HEK293 (cell line): ENCODE measurements at regions not wholly inside any gene's neighbourhood (a gene's known extent, or its start where the extent isn't known, plus 50 kb on each side); places are given as distances from the start of the nearest gene placed in this dataset.

Source experiments
- CTCF ChIA-PET: fragments of 350-600 bp; formaldehyde crosslinking; extraction: SDS; loops from one replicate; lab custom pipeline; 2021; ENCODE audit warnings: antibody characterized with exemption; lab: Yijun Ruan, JAX
- POLR2A ChIA-PET: fragments of 300-600 bp; formaldehyde crosslinking; extraction: SDS; loops from one replicate; lab custom pipeline; 2020; ENCODE audit warnings: antibody characterized with exemption, inconsistent platforms; lab: Yijun Ruan, JAX
- H3K27ac ChIP-seq: fragments of 200-500 bp; sonication (Bioruptor generic); 2 replicates; pipeline ENCODE4 v1.5.1; 2014; ENCODE audit warnings: low read depth, low read length, control low read depth, inconsistent platforms; ENCODE audit errors: extremely low read depth
- H3K36me3 ChIP-seq, 2 experiments: fragments of 200-500 bp in 1 of 2; sonication (Bioruptor generic) in 1 of 2; 1 replicate in 1 of 2; 2 replicates in 1 of 2; pipeline ENCODE4 v1.5.1; 2014 to 2017; ENCODE audit warnings: inconsistent platforms in 2 of 2, low read length in 2 of 2; ENCODE audit not compliant: control insufficient read depth in 2 of 2, insufficient read depth in 1 of 2
- H3K4me1 ChIP-seq: fragments of 200-500 bp; sonication (Bioruptor generic); 2 replicates; pipeline ENCODE4 v1.5.1; 2014; ENCODE audit warnings: mild to moderate bottlenecking, low read length, inconsistent platforms; ENCODE audit not compliant: control insufficient read depth, insufficient read depth
- H3K4me3 ChIP-seq: 2 replicates; pipeline ENCODE4 v1.5.1; 2011; ENCODE audit warnings: low read depth, mild to moderate bottlenecking, control low read depth, low read length, moderate library complexity
- H3K9me3 ChIP-seq: fragments of 200-500 bp; sonication (Bioruptor generic); 2 replicates; pipeline ENCODE4 v1.5.1; 2014; ENCODE audit warnings: low read depth, low read length, inconsistent platforms; ENCODE audit not compliant: control insufficient read depth, insufficient read depth
- AEBP2 ChIP-seq: fragments of 450-650 bp; formaldehyde crosslinking; IDR thresholded peaks from 2 replicates; pipeline ENCODE4 v1.5.1; 2016; ENCODE audit warnings: missing biosample characterization, missing genetic modification characterization, borderline replicate concordance
- BCL6B ChIP-seq: fragments of 450-650 bp; formaldehyde crosslinking; IDR thresholded peaks from 2 replicates; pipeline ENCODE4 v1.5.1; 2017; ENCODE audit warnings: missing biosample characterization, missing genetic modification characterization
- FEZF1 ChIP-seq: fragments of 450-650 bp; formaldehyde crosslinking; IDR thresholded peaks from 2 replicates; pipeline ENCODE4 v1.5.1; 2016; ENCODE audit warnings: missing biosample characterization, missing genetic modification characterization
- HOXC10 ChIP-seq: sonication (generic); formaldehyde crosslinking; IDR thresholded peaks from 2 replicates; pipeline ENCODE4 v1.8.1; 2023; ENCODE audit warnings: mild to moderate bottlenecking, missing genetic modification reagents
- KLF8 ChIP-seq: fragments of 450-650 bp; formaldehyde crosslinking; IDR thresholded peaks from 2 replicates; pipeline ENCODE4 v1.5.1; 2016; ENCODE audit warnings: missing biosample characterization, missing genetic modification characterization
- MYNN ChIP-seq: fragments of 450-650 bp; formaldehyde crosslinking; IDR thresholded peaks from 2 replicates; pipeline ENCODE4 v1.5.1; 2016; ENCODE audit warnings: missing biosample characterization, missing genetic modification characterization, borderline replicate concordance
- MZF1 ChIP-seq: fragments of 450-650 bp; formaldehyde crosslinking; IDR thresholded peaks from 2 replicates; pipeline ENCODE4 v1.5.1; 2017; ENCODE audit warnings: missing biosample characterization, missing genetic modification characterization, borderline replicate concordance
- PRDM1 ChIP-seq: fragments of 450-650 bp; formaldehyde crosslinking; IDR thresholded peaks from 2 replicates; pipeline ENCODE4; 2016; ENCODE audit warnings: missing biosample characterization, missing genetic modification characterization
- SP2 ChIP-seq: fragments of 450-650 bp; formaldehyde crosslinking; IDR thresholded peaks from 2 replicates; pipeline ENCODE4 v1.5.1; 2016; ENCODE audit warnings: missing biosample characterization, missing genetic modification characterization
- ZIC2 ChIP-seq: fragments of 450-650 bp; formaldehyde crosslinking; IDR thresholded peaks from 2 replicates; pipeline ENCODE4 v1.5.1; 2016; ENCODE audit warnings: missing biosample characterization, missing genetic modification characterization
- ZNF121 ChIP-seq: fragments of 450-650 bp; formaldehyde crosslinking; IDR thresholded peaks from 2 replicates; pipeline ENCODE4 v1.5.1; 2016; ENCODE audit warnings: missing biosample characterization, missing genetic modification characterization
- ZNF146 ChIP-seq: fragments of 450-650 bp; formaldehyde crosslinking; IDR thresholded peaks from 2 replicates; pipeline ENCODE4 v1.5.1; 2016; ENCODE audit warnings: missing biosample characterization, missing genetic modification characterization
- ZNF155 ChIP-seq: fragments of 450-650 bp; formaldehyde crosslinking; IDR thresholded peaks from 2 replicates; pipeline ENCODE4 v1.5.1; 2016; ENCODE audit warnings: missing biosample characterization, missing genetic modification characterization
- ZNF184 ChIP-seq: fragments of 450-650 bp; IDR thresholded peaks from 2 replicates; pipeline ENCODE4 v1.5.1; 2018; ENCODE audit warnings: missing biosample characterization, mild to moderate bottlenecking, missing genetic modification characterization
- ZNF24 ChIP-seq: fragments of 450-650 bp; formaldehyde crosslinking; IDR thresholded peaks from 2 replicates; pipeline ENCODE4 v1.5.1; 2016; ENCODE audit warnings: missing biosample characterization, missing genetic modification characterization
- ZNF37A ChIP-seq: fragments of 450-650 bp; IDR thresholded peaks from 2 replicates; pipeline ENCODE4 v1.5.1; 2018; ENCODE audit warnings: missing biosample characterization, missing genetic modification characterization
- ZNF513 ChIP-seq: fragments of 450-650 bp; IDR thresholded peaks from 2 replicates; pipeline ENCODE4 v1.5.1; 2018; ENCODE audit warnings: missing biosample characterization, missing genetic modification characterization
- ZNF544 ChIP-seq: fragments of 450-650 bp; formaldehyde crosslinking; IDR thresholded peaks from 2 replicates; pipeline ENCODE4 v1.5.0; 2017; ENCODE audit warnings: missing biosample characterization, missing genetic modification characterization
- ZNF561 ChIP-seq: fragments of 450-650 bp; IDR thresholded peaks from 2 replicates; pipeline ENCODE4 v1.5.1; 2018; ENCODE audit warnings: missing biosample characterization, missing genetic modification characterization, borderline replicate concordance
- ZNF626 ChIP-seq: fragments of 450-650 bp; sonication (Bioruptor Pico); formaldehyde crosslinking; IDR thresholded peaks from 2 replicates; pipeline ENCODE4 v1.5.1; 2018; ENCODE audit warnings: missing biosample characterization, missing genetic modification characterization, inconsistent platforms
- ZNF660 ChIP-seq: fragments of 450-650 bp; IDR thresholded peaks from 2 replicates; pipeline ENCODE4 v1.5.1; 2018; ENCODE audit warnings: missing biosample characterization, mild to moderate bottlenecking, missing genetic modification characterization
- ZNF670 ChIP-seq: fragments of 450-650 bp; formaldehyde crosslinking; IDR thresholded peaks from 2 replicates; pipeline ENCODE4 v1.5.1; 2016; ENCODE audit warnings: missing biosample characterization, missing genetic modification characterization, low read depth
- ZNF768 ChIP-seq: fragments of 450-650 bp; formaldehyde crosslinking; IDR thresholded peaks from 2 replicates; pipeline ENCODE4 v1.5.1; 2018; ENCODE audit warnings: missing biosample characterization, mild to moderate bottlenecking, missing genetic modification characterization
- ZNF792 ChIP-seq: fragments of 450-650 bp; formaldehyde crosslinking; IDR thresholded peaks from 2 replicates; pipeline ENCODE4 v1.5.1; 2016; ENCODE audit warnings: missing biosample characterization, missing genetic modification characterization
- ZNF843 ChIP-seq: fragments of 450-650 bp; formaldehyde crosslinking; IDR thresholded peaks from 2 replicates; pipeline ENCODE4 v1.5.1; 2016; ENCODE audit warnings: missing biosample characterization, missing genetic modification characterization
- TF ChIP-seq, protein P1 (sequence below): fragments of 450-650 bp; formaldehyde crosslinking; IDR thresholded peaks from 2 replicates; pipeline ENCODE4 v1.5.1; 2016; ENCODE audit warnings: missing biosample characterization, missing genetic modification characterization
- TF ChIP-seq, protein P2 (sequence below): fragments of 450-650 bp; formaldehyde crosslinking; IDR thresholded peaks from 2 replicates; pipeline ENCODE4 v1.5.1; 2016; ENCODE audit warnings: missing biosample characterization, missing genetic modification characterization

- Histone ChIP-seq H3K27ac (no peak overlapping the region), H3K4me3 (no peak overlapping the region), H3K4me1 (no peaks in the 10 kb centered on the region), H3K36me3 (no peaks in the 10 kb centered on the region), H3K9me3 (no peaks in the 10 kb centered on the region)
- TF ChIP-seq, protein P1, sequence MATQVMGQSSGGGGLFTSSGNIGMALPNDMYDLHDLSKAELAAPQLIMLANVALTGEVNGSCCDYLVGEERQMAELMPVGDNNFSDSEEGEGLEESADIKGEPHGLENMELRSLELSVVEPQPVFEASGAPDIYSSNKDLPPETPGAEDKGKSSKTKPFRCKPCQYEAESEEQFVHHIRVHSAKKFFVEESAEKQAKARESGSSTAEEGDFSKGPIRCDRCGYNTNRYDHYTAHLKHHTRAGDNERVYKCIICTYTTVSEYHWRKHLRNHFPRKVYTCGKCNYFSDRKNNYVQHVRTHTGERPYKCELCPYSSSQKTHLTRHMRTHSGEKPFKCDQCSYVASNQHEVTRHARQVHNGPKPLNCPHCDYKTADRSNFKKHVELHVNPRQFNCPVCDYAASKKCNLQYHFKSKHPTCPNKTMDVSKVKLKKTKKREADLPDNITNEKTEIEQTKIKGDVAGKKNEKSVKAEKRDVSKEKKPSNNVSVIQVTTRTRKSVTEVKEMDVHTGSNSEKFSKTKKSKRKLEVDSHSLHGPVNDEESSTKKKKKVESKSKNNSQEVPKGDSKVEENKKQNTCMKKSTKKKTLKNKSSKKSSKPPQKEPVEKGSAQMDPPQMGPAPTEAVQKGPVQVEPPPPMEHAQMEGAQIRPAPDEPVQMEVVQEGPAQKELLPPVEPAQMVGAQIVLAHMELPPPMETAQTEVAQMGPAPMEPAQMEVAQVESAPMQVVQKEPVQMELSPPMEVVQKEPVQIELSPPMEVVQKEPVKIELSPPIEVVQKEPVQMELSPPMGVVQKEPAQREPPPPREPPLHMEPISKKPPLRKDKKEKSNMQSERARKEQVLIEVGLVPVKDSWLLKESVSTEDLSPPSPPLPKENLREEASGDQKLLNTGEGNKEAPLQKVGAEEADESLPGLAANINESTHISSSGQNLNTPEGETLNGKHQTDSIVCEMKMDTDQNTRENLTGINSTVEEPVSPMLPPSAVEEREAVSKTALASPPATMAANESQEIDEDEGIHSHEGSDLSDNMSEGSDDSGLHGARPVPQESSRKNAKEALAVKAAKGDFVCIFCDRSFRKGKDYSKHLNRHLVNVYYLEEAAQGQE (tag by site-specific recombination): no peak
- TF ChIP-seq MYNN (tag by site-specific recombination): no peak
- TF ChIP-seq BCL6B (tag by site-specific recombination): no peak
- no peak for TF ChIP-seq ZNF843 (tag by site-specific recombination)
- TF ChIP-seq ZNF37A: no peak
- no peak for TF ChIP-seq AEBP2 (tag by site-specific recombination)
- no peak for TF ChIP-seq FEZF1
- no peak for TF ChIP-seq MZF1 (tag by site-specific recombination)
- TF ChIP-seq PRDM1 (tag by site-specific recombination): no peak
- no peak for TF ChIP-seq ZNF561 (tag by site-specific recombination)
- no peak for TF ChIP-seq ZNF24
- TF ChIP-seq ZNF670 (tag by site-specific recombination): no peak
- TF ChIP-seq ZNF155 (tag by site-specific recombination): no peak
- TF ChIP-seq ZNF544 (tag by site-specific recombination): no peak
- no peak for TF ChIP-seq ZNF626 (tag by site-specific recombination)
- TF ChIP-seq ZNF768: no peak
- no peak for TF ChIP-seq SP2 (tag by site-specific recombination)
- no peak for TF ChIP-seq ZIC2 (tag by site-specific recombination)
- ChIA-PET POLR2A (no interaction called here), CTCF (interaction anchor here (0.7 to 2.7 kb wide), 4 partner anchors 12 to 409 kb away, joined by 4 to 24 read pairs (median 6); no protein-coding TSS in a partner anchor)
Measured at GRCh38 chrX:110851780-110852179, 56.2 kb upstream of the CHRDL1 start.

DNA sequence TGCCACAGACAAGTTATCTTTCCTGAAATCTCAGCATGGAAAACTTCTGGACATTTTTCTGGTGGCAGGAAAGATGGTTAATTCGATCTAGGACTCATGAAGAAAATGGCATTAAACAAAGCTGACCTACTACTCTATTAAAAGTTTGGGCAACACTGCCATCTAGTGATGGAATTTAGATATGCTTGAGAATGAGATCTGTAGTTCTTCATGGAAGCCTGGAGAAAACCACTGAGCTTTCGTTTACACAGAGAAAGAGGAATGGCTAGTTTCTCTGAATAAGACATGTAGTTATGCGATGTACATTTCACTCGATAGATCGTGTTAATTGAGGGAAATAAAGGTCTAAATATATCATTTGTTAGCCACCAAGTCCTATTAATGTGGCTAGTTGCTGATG, 51.7 kb upstream of the CHRDL1 start:
- Histone ChIP-seq H3K27ac (no peak overlapping the region), H3K36me3 (no peaks in the 10 kb centered on the region), H3K9me3 (no peaks in the 10 kb centered on the region), H3K4me1 (no peaks in the 10 kb centered on the region), H3K4me3 (no peak overlapping the region)
- CTCF ChIA-PET: interaction anchor here (0.6 to 3.2 kb wide), 48 partner anchors 10 to 1809 kb away, joined by 3 to 31 read pairs (median 4); no protein-coding TSS in a partner anchor
- POLR2A ChIA-PET: no interaction called here
- TF ChIP-seq ZNF792 (tag by site-specific recombination) (no peak), MYNN (tag by site-specific recombination) (no peak), ZNF513 (tag by site-specific recombination) (no peak), HOXC10 (CRISPR knock-in tag) (no peak), ZNF146 (tag by site-specific recombination) (no peak), ZNF121 (tag by site-specific recombination) (no peak), ZNF660 (tag by site-specific recombination) (peak; percentile 40; the same call in 1 of the 2 replicates), ZNF184 (tag by site-specific recombination) (no peak), ZNF24 (no peak), KLF8 (tag by site-specific recombination) (no peak), PRDM1 (tag by site-specific recombination) (peak; percentile 76)
- TF ChIP-seq, protein P2, sequence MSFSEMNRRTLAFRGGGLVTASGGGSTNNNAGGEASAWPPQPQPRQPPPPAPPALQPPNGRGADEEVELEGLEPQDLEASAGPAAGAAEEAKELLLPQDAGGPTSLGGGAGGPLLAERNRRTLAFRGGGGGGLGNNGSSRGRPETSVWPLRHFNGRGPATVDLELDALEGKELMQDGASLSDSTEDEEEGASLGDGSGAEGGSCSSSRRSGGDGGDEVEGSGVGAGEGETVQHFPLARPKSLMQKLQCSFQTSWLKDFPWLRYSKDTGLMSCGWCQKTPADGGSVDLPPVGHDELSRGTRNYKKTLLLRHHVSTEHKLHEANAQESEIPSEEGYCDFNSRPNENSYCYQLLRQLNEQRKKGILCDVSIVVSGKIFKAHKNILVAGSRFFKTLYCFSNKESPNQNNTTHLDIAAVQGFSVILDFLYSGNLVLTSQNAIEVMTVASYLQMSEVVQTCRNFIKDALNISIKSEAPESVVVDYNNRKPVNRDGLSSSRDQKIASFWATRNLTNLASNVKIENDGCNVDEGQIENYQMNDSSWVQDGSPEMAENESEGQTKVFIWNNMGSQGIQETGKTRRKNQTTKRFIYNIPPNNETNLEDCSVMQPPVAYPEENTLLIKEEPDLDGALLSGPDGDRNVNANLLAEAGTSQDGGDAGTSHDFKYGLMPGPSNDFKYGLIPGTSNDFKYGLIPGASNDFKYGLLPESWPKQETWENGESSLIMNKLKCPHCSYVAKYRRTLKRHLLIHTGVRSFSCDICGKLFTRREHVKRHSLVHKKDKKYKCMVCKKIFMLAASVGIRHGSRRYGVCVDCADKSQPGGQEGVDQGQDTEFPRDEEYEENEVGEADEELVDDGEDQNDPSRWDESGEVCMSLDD (tag by site-specific recombination): no peak
